ENCODE measurements at regions not wholly inside any gene's neighbourhood (a gene's known extent, or its start where the extent isn't known, plus 50 kb on each side); places are given as distances from the start of the nearest gene placed in this dataset.

GRCh38 chr15:48002767-48003166, 118.0 kb upstream of the SLC24A5 start:
- TF ChIP-seq CTCF (IDR thresholded peaks at IDR 0.05; ENCODE audit: low read depth, low read length, missing input control) (no peak), FOXA1 (IDR thresholded peaks at IDR 0.05) (no peak), TAF1 (conservative IDR thresholded peaks at IDR 0.05) (no peak), EGR1 (IDR thresholded peaks at IDR 0.05; ENCODE audit: low read depth in 2 of 2) (no peak), SP1 (IDR thresholded peaks at IDR 0.05) (no peak), YY1 (IDR thresholded peaks at IDR 0.05) (no peak), MAX (IDR thresholded peaks at IDR 0.05) (no peak), ZBTB33 (IDR thresholded peaks at IDR 0.05) (no peak), RXRA (IDR thresholded peaks at IDR 0.05) (no peak), GABPA (IDR thresholded peaks at IDR 0.05 in 1 of 2, conservative IDR thresholded peaks at IDR 0.05 in 1 of 2) (no peak), RAD21 (IDR thresholded peaks at IDR 0.05) (no peak), JUND (IDR thresholded peaks at IDR 0.05) (no peak)

Measured in liver (tissue), 3 donors.